Activated naive CD4-positive, alpha-beta T cell treated with anti-CD3 and anti-CD28 coated beads, Interleukin-2, amount 50 U/mL, for 72 hours (primary cell): ENCODE measurements at regions not wholly inside any gene's neighbourhood (a gene's known extent, or its start where the extent isn't known, plus 50 kb on each side); places are given as distances from the start of the nearest gene placed in this dataset.
"Not testable (repeated sequence)": the region's sequence is repeated elsewhere in the genome, so short reads cannot be mapped to it uniquely, and the experiment has no call there.

Source experiments
- ATAC-seq, 2 donors: fragments of 150-1000 bp; cut with Tn5 transposase; 2 replicates each; pipeline ENCODE4 v1.10.0; 2021; ENCODE audit warnings: mild to moderate bottlenecking in 2 of 2, moderate library complexity in 2 of 2
- DNase-seq, 2 donors: peaks; one replicate each; pipeline ENCODE4 v3.0.0; 2021 to 2022; ENCODE audit warnings: low spot score in 2 of 2
- H3K27ac Mint-ChIP-seq, 2 donors: one replicate each; pipeline ENCODE4 v1.8.0; 2022; ENCODE audit warnings: mild to moderate bottlenecking in 2 of 2, mixed read lengths in 2 of 2
- H3K36me3 Mint-ChIP-seq, 2 donors: one replicate each; pipeline ENCODE4 v1.8.0; 2022; ENCODE audit warnings: mixed read lengths in 2 of 2
- H3K9me3 Mint-ChIP-seq, 2 donors: one replicate each; pipeline ENCODE4 v1.8.0; 2022; ENCODE audit warnings: mixed read lengths in 2 of 2

DNA sequence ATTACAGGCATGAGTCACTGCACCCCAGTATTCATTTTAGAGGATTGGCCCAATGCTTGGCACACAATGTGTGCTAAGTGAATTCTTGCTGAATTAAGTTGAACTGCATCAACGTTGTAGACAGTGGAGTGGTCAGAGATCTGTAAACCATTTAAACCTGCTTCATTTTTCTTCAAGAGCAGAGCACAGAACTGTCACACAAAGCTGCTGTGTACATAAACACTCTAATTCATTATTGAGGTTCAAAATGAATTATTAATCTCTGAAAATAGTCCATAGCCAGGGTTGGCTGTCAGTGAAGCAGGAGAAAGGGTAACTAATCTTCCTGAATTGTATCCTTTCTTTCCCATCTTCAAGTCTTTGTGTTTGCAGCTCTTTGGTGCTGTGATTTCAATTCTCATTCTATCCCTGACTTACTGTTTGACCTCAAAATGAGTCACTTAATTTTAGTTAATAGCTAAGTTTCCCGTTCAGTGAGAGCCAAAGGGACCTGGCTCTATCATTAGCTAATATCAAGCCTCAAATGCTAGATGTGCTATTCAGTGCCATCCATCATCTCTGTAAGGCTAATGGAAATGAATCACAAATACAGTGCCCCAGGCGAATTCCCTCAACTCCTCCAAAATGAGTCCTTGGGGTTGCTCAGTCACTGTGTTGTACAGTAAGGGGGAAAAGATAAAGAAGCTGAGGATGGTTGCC lies 77.0 kb upstream of the TSC22D1 start:
- no peaks in the 10 kb centered on the region for H3K9me3 Mint-ChIP-seq
- DNase-seq, result no peak
- peaks cover 0 to 8% of the 10 kb centered on the region in 2 donors for H3K36me3 Mint-ChIP-seq
- H3K27ac Mint-ChIP-seq, result no peak overlapping the region
- ATAC-seq, result no peak

DNA sequence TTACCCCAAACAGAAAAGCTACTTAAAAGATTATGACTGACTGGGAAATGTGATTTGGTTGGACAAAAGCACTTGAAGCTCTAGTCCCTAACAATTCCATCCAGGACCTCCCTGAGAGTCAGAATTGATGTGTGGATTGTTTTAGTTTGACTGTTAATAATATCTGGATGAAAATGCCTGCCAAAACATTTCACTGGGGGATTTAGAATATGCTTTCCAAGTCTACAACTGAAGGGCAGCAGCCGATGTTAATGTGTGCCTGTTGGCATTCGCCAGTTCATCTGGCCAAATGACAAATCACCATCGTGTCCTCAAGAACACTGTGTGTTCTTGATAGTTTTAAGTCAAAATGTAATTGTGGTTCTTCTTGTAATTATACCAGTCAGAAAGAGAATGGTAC lies 76.0 kb upstream of the TSC22D1 start:
- Mint-ChIP-seq H3K27ac (no peak overlapping the region), H3K9me3 (no peaks in the 10 kb centered on the region), H3K36me3 (peaks cover 0 to 8% of the 10 kb centered on the region in 2 donors)
- no peak for DNase-seq
- ATAC-seq, result no peak

DNA sequence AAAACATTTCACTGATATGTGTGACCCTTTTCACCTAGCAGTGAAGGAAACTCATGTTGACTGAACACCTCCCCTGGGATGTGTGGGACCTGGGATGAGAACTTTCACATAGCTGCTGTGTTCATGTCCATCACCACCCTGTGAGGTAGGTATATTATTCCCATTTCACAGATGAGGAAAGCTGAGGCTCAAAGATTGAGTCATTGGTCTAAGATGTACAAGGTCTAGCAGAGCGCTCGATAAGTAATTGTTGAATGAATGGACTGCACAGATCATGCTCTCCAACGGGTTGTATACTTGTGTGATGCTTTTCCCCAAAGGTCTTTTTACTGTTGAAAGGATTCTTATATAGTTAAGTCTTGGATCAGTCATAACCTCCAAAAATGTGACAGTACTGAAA lies 75.6 kb upstream of the TSC22D1 start:
- no peak for ATAC-seq

DNA sequence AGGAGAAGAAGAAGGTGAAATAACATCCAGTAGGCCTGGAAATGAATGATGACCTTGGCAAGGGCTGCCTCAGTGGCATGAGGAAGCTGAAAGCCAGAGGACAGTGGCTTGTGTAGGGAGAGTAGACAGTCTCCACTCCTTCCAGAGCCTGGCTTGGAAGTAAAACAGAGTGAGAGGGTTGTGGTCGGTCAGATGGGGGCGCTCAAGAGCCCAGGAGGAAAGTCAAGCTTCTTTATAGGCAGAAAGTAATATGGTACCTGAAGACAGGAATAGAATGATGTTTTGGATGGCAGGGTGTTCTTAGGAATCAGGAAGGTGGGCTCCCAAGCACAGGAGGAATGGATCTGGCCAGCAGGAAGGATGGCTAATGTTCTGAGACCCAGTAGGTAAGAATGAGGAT lies 75.1 kb upstream of the TSC22D1 start:
- H3K36me3 Mint-ChIP-seq, result peaks cover 0 to 8% of the 10 kb centered on the region in 2 donors
- ATAC-seq (no peak), DNase-seq (no peak)
- H3K27ac Mint-ChIP-seq, result peak overlapping the region in 1 of 2 donors; percentile 73
- no peaks in the 10 kb centered on the region for H3K9me3 Mint-ChIP-seq

More for the DNA sequence above, 75.6 kb upstream of the TSC22D1 start:
- no peak for DNase-seq
- H3K27ac Mint-ChIP-seq, result no peak overlapping the region
- no peaks in the 10 kb centered on the region for H3K9me3 Mint-ChIP-seq
- H3K36me3 Mint-ChIP-seq, result peaks cover 0 to 8% of the 10 kb centered on the region in 2 donors

DNA sequence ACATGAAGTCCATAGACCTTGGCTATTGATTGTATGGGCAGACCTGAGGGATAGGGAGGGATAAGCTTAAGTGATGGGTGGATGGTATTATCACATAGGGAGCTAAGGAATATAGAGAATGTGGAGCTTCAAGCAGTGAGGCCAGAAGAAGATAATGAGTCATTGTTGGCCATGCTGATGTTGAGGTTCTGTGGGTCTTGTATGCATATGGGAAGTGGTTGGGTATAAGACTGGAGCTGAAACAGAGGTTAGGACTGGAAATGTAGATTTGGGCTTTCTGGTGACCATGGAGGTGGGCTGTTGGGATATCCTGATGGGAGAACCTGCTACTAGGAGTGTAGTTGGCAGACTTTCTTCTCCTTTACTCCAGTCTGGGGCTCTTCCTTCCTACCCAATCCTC lies 73.7 kb upstream of the TSC22D1 start:
- peak in 1 of 2 donors; percentile 46 for ATAC-seq
- Mint-ChIP-seq H3K27ac (peak overlapping the region; percentile 25 to 73), H3K9me3 (no peaks in the 10 kb centered on the region), H3K36me3 (peaks cover 0 to 8% of the 10 kb centered on the region in 2 donors)
- no peak for DNase-seq

DNA sequence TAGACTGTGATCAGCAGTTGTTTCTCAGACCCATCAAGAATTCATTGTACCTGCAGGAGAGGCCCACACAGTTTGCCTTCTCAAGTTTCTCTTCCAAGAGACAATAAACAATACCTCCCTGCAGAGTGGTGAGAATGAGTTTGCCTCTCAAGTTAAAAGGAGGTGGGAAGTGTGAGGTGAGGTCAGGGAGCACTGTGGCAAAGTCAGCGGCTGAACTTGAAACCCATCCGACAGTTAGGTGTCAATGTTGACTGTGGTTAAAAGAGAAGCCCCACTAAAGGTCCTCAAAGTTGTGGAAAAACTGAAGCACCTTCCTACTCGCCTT lies 72.9 kb upstream of the TSC22D1 start:
- Mint-ChIP-seq H3K36me3 (peaks cover 0 to 8% of the 10 kb centered on the region in 2 donors), H3K9me3 (no peaks in the 10 kb centered on the region), H3K27ac (peak overlapping the region; percentile 73 to 81)
- DNase-seq (peak; percentile 50 to 62), ATAC-seq (peak; percentile 85 to 94)

DNA sequence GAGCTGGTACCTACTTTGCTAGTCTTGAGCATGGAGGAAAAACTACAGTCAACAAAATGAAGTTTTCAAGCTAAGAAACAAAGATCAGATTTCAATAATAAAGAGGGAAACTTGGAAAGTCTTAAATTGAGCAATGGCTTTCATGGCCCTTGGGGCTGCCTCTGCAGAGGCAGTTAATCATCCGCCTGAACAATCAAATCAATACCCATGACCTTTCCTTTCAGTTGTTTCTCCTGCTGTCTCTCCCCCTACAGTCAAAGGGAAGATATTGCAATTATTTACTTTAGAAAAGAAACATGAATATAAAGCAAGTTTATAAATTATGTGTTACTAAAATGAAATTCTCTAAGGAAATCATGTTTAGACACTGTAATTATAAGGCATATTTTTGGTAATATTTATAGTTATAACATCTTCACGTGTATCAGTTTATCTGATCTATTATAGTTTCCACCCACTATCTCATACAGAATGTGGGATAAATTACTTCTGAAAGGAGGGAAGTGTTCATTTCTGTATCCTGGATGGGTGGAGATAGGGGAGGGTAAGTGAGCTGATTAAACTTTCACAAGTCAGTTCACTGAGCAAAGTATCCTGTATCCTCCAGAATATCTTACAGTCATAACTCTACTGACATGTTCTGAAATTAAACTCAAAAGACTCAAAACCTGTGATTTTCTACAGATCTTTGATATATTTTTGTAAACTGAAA lies 72.4 kb upstream of the TSC22D1 start:
- no peak for DNase-seq
- Mint-ChIP-seq H3K27ac (peak overlapping the region; percentile 73 to 81), H3K36me3 (peaks cover 0 to 8% of the 10 kb centered on the region in 2 donors)

DNA sequence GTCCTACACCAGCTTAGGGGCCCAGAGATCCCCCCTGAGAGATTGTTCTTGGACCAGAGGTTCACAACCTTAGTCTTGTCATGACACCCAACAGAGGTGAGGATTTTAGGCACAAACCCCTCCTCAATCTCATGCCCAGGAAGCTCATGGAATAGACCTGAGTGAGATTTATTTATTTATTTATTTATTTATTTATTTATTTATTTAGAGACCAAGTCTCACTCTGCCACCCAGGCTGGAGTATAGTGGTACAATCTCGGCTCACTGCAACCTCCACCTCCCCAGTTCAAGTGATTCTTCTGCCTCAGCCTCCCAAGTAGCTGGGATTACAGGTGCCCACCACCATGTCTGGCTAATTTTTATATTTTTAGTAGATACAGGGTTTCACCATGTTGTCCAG lies 71.4 kb upstream of the TSC22D1 start:
- not testable (repeated sequence) for H3K27ac Mint-ChIP-seq, ATAC-seq, DNase-seq, H3K36me3 Mint-ChIP-seq, H3K9me3 Mint-ChIP-seq

More for the DNA sequence above, 72.4 kb upstream of the TSC22D1 start:
- H3K9me3 Mint-ChIP-seq, result no peaks in the 10 kb centered on the region
- ATAC-seq, result peak; percentile 72 to 81

DNA sequence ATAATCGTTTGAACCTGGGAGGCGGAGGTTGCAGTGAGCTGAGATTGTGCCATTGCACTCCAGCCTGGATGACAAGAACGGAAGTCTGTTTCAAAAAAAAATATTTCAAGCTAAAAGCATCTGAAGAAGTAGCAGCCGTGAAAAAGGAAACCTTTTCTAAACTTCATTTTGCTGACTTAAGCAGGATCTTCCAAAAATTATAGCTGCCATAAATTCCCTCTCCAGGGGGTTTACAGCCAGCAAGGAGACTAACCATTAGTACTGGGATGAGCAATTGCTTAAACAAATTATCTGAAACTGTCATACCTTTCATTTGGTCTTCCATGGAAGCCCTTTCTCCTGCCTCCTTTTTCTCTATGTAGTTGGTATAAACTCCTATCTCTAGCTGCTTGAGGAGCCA lies 69.9 kb upstream of the TSC22D1 start:
- no peak for ATAC-seq
- no peak overlapping the region for H3K27ac Mint-ChIP-seq
- peaks cover 0 to 6% of the 10 kb centered on the region in 2 donors for H3K36me3 Mint-ChIP-seq

DNA sequence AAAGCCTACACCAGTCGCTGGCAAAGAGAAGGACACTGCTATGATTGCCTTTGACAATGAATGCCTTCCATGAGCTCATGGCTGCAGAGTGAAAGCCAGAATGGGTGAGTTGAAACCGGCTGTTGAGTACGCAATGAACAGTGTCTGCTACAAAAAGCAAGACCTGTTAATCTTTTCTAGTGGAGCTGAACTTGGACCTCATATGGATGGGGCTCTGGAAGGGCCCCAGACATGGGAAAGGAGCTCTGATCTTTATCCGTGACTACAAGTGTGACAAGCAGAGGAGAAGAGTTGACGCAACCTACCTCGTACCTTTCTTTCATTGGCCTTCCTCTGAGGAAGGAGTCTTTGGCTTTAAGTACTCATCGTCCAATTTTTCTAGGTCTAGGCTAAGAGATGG lies 67.1 kb upstream of the TSC22D1 start:
- DNase-seq (no peak), ATAC-seq (no peak)
- Mint-ChIP-seq H3K27ac (no peak overlapping the region), H3K36me3 (no peaks in the 10 kb centered on the region), H3K9me3 (no peaks in the 10 kb centered on the region)

More for the DNA sequence above, 69.9 kb upstream of the TSC22D1 start:
- H3K9me3 Mint-ChIP-seq, result no peaks in the 10 kb centered on the region
- DNase-seq, result no peak

DNA sequence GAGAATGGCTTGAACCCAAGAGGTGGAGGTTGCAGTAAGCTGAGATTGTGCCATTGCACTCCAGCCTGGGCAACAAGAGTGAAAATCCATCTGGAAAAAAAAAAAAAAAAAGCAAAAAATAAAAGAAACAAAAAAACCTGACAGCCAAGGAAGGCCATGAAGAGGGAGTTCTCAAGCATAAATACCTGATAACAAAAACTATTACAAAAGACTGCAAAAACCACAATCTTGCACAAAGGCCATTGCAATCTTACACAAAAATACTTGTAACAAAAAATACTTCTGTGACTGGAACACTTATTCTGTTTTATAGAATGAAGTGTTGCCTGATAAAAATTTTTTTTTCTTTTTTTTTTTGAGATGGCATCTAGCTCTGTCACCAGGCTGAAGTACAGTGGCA lies 61.5 kb upstream of the TSC22D1 start:
- H3K36me3 Mint-ChIP-seq, result no peaks in the 10 kb centered on the region
- no peak for DNase-seq
- H3K27ac Mint-ChIP-seq, result no peak overlapping the region
- ATAC-seq, result no peak
- H3K9me3 Mint-ChIP-seq, result no peaks in the 10 kb centered on the region

DNA sequence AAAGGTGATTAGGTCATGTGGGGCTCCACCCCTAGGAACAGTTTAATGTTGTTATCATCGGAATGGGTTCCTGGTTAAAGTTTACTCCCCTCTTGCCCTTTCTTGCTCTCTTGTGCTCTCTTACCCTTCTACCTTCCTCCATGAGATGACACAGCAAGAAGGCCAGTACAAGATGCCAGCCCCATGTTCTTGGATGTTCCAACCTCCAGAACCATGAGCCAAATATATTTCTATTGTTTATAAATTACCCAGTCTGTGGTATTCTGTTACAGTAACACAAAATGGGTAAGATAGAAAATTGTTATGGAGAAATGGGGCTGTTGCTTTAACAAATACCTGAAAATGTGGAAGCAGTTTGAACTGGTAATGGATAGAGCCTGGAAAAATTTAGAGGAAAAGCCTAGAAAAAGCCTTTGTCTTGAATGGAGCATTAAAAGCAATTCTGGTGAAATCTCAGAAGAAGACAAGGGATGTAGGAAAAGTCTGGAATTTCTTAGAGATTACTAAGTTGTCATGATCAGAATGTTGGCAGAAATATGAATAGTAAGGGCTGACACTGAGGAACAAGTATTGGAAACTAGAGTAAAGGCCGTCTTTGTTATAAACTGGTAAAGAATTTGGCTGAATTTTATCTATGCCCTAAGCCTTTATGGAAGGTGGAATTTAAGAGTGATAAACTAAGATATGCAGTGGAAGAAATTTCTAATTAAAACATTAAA lies 53.5 kb upstream of the TSC22D1 start:
- DNase-seq, result no peak
- no peaks in the 10 kb centered on the region for H3K36me3 Mint-ChIP-seq
- H3K27ac Mint-ChIP-seq, result no peak overlapping the region
- ATAC-seq, result no peak
- peaks cover 0 to 5% of the 10 kb centered on the region in 2 donors for H3K9me3 Mint-ChIP-seq

DNA sequence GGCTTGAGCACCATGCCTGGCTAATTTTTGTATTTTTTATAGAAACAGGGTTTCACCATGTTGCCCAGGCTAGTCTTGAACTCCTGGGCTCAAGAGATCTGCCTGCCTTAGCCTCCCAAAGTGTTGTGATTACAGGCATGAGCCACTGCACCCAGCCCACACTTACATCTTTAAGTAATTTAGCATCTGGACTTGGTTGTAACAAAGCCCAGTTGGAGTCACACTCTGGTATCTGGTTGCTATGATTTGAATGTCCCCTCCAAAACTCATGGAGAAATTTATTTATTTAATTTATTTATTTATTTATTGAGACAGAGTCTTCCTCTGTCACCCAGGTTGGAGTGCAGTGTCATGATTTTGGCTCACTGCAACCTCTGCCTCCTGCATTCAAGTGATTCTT lies 52.7 kb upstream of the TSC22D1 start:
- not testable (repeated sequence) for H3K9me3 Mint-ChIP-seq, DNase-seq, H3K36me3 Mint-ChIP-seq, ATAC-seq, H3K27ac Mint-ChIP-seq

DNA sequence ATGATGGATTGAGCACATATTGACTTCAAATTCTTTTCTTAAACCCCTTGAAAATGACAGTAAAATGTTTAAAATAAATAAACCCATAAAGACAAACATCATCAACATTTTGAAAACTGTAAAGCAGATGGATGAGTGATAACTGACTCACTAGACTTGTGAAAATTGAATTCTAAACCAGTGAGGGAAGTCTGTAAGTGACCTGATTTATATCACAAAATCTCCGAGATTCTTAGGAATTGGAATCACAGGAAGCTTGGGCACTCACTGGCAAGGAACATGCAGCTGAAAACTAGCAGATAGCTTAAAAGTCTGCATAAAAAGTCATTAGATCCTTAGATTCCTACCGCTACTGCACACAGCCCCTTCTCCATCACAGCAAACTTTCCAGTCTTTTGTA lies 51.3 kb upstream of the TSC22D1 start:
- no peak overlapping the region for H3K27ac Mint-ChIP-seq
- DNase-seq (no peak), ATAC-seq (no peak)
- no peaks in the 10 kb centered on the region for H3K36me3 Mint-ChIP-seq
- H3K9me3 Mint-ChIP-seq, result peaks cover 0 to 5% of the 10 kb centered on the region in 2 donors

DNA sequence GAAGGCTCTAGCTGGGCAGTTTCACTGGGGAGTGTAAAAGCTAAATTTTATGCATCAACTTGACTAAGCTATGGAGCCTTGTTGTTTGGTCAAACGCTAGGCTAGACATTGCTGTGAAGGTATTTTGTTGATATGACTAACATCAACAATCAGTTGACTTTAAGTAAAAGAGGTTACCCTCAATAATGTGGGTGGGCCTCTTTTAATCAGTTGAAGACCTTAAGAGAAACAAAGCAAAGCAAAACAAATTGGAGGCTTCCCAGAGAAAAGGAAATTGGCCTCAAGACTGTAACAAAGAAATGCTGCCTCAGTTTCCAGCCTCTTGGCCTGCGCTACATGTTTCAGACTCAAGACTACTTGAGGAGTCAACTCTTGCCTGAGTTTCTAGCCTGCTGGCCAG lies 50.0 kb upstream of the TSC22D1 start:
- peaks cover 0 to 5% of the 10 kb centered on the region in 2 donors for H3K9me3 Mint-ChIP-seq
- ATAC-seq (no peak), DNase-seq (no peak)

More for the DNA sequence above, 50.0 kb upstream of the TSC22D1 start:
- no peaks in the 10 kb centered on the region for H3K36me3 Mint-ChIP-seq
- no peak overlapping the region for H3K27ac Mint-ChIP-seq
